ENCODE measurements at regions not wholly inside any gene's neighbourhood (a gene's known extent, or its start where the extent isn't known, plus 50 kb on each side); places are given as distances from the start of the nearest gene placed in this dataset.
A peak's percentile ranks its signal among the peaks of the same experiment; 100 is the strongest.

GRCh38 chr7:109176661-109177060, 607.0 kb downstream of the DNAJB9 start:
- DNase-seq, result no peak

GRCh38 chr7:109178342-109178741, 608.7 kb downstream of the DNAJB9 start:
- no peak for DNase-seq

GRCh38 chr7:109179601-109180000, 609.9 kb downstream of the DNAJB9 start:
- no peak for DNase-seq

- DNase-seq, result no peak
Observed at GRCh38 chr7:109190766-109191398, 621.2 kb downstream of the DNAJB9 start.

- no peak for DNase-seq
Observed at GRCh38 chr7:109206196-109206595, 636.5 kb downstream of the DNAJB9 start.

- DNase-seq, result peak; percentile 55 to 81
Observed at GRCh38 chr7:109213081-109213480, 643.4 kb downstream of the DNAJB9 start.

- peak; percentile 88 to 94 for DNase-seq
Observed at GRCh38 chr7:109215341-109215740, 645.7 kb downstream of the DNAJB9 start.

- DNase-seq, result no peak
Observed at GRCh38 chr7:109224100-109224499, 654.4 kb downstream of the DNAJB9 start.

- no peak for DNase-seq
Observed at GRCh38 chr7:109226699-109227098, 657.0 kb downstream of the DNAJB9 start.

GRCh38 chr7:109235316-109235715, 665.6 kb downstream of the DNAJB9 start:
- DNase-seq, result no peak

GRCh38 chr7:109246330-109247077, 676.8 kb downstream of the DNAJB9 start:
- no peak for DNase-seq

GRCh38 chr7:109256762-109257560, 687.3 kb downstream of the DNAJB9 start:
- no peak for DNase-seq

- DNase-seq, result no peak
Observed at GRCh38 chr7:109259151-109259550, 689.5 kb downstream of the DNAJB9 start.

- DNase-seq, result no peak
Observed at GRCh38 chr7:109261781-109262180, 692.1 kb downstream of the DNAJB9 start.

GRCh38 chr7:109266610-109267009, 696.9 kb downstream of the DNAJB9 start:
- no peak for DNase-seq

- no peak for DNase-seq
Observed at GRCh38 chr7:109276348-109276747, 706.7 kb downstream of the DNAJB9 start.

GRCh38 chr7:109282726-109283125, 713.1 kb downstream of the DNAJB9 start:
- no peak for DNase-seq

GRCh38 chr7:109284943-109285342, 715.3 kb downstream of the DNAJB9 start:
- DNase-seq, result no peak

GRCh38 chr7:109295158-109295557, 725.5 kb downstream of the DNAJB9 start:
- no peak for DNase-seq

GRCh38 chr7:109308816-109309215, 739.1 kb downstream of the DNAJB9 start:
- DNase-seq, result no peak

- no peak for DNase-seq
Observed at GRCh38 chr7:109309790-109310189, 740.1 kb downstream of the DNAJB9 start.

- no peak for DNase-seq
Observed at GRCh38 chr7:109318136-109318535, 748.5 kb downstream of the DNAJB9 start.

- DNase-seq, result no peak
Observed at GRCh38 chr7:109322833-109323232, 753.2 kb downstream of the DNAJB9 start.

GRCh38 chr7:109331423-109331822, 761.7 kb downstream of the DNAJB9 start:
- no peak for DNase-seq
